Activated CD4-positive, CD25-positive, alpha-beta regulatory T cell (primary cell): ENCODE measurements at regions not wholly inside any gene's neighbourhood (a gene's known extent, or its start where the extent isn't known, plus 50 kb on each side); places are given as distances from the start of the nearest gene placed in this dataset.
"Not testable (repeated sequence)": the region's sequence is repeated elsewhere in the genome, so short reads cannot be mapped to it uniquely, and the experiment has no call there.

Experiments used
- DNase-seq, 4 experiments: peaks; one replicate each; lab custom pipeline; 2025; lab: John Stamatoyannopoulos, UW

GRCh38 chr21:35465741-35466140, 416.6 kb upstream of the RUNX1 start:
- no peak for DNase-seq

DNA sequence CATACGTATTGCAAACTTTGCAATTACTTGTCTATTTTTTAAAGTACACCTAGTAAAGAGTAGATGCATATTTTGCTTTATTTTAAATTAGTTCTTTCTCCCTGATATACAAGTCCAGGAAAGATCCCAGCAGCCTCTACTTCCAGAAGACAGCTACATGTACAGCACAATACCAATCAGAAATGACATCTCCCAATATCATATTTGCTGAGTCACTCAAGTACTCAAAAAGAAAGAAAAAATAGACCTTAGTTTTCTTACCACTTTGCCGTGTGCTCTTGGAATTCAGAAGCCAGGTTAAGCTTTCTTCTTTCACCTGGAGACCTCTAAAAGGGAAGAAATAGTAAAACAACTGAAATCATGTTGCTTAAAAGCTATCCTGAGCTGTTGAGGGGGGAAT, 412.6 kb upstream of the RUNX1 start:
- no peak for DNase-seq

DNA sequence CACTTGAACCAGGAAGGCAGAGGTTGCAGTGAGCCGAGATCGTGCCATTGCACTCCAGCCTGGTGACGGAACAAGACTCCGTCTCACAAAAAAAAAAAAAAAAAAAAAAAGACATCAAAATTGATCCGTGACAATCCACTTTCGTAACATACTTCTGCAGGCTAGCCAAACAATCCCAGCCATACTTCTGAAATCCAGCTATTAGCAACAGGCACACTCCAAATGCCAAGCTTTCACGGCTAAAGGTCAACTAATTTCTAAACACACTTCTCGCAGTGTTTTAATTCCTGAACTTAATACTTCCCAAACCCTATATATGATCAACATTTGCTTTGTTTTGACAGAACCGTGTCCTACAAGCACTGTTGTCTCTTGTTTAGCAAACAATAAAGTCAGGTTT, 411.3 kb upstream of the RUNX1 start:
- no peak for DNase-seq

DNA sequence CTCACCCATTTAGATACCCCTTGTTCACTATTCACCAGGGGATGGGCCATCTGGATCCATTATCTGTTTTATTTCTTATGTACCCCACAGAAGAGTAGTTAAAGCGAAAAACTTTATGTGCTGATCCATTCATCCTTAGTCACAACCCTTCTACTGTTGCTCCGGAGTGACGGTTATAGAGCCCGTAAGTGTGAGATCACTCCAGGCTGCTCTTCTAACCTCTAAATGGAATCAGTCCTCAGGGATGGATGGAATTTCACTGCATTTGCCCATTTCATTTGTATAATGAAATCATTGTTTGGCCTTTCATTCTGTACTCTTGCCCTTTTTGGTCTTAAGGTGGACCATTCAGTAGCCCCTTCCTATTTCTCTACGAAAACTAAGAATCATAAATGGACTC, 409.3 kb upstream of the RUNX1 start:
- DNase-seq, result no peak

DNA sequence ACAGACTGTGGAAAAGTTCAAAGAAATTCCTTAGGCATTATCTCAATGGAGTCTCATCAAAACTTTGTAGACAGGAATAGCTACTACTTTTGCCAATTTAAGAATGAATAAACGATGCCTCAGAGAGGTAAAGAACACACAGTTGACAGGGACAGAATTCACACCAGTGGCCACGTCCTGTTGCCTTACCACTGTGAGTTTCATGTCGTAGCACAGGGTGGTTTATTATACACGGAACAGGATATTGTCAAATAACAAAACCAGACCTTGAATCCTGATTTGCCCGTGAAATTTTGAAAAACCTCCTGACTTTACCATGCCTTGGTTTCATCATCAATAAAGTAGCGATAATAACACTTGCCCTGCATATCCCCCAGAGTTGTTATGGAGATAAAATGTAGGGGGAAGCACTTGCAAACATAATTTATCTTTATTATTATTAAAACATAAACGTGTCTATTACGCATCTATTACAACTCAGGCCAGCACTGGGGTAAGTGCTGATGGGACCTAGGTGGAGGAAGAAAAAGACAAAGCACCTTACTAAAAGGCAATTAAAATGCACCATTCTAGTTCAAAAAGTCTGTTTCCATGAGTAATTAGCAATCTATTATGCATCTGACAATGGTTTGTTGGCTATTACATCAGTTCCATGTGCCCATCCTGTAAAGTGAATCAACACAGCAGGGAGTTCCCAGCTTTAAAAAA, 408.1 kb upstream of the RUNX1 start:
- no peak for DNase-seq

DNA sequence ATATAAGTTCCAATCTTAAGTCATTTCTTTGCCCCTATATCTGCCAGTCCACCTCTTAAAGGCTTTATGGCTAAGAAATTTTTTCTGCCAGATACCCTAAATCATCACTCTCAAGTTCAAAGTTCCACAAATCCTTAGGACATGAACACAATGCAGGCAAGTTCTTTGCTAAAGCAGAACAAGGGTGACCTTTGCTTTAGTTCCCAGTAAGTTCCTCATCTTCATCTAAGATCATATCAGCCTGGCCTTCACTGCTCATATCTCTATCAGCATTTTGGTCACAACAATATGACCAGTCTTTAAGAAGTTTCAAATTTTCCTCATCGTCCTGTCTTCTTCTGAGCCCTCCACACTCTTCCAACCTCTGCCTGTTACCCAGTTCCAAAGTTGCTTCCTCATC, 402.2 kb upstream of the RUNX1 start:
- DNase-seq, result no peak

- DNase-seq, result no peak
These were observed 401.7 kb upstream of the RUNX1 start for GRCh38 chr21:35450830-35451229.

DNA sequence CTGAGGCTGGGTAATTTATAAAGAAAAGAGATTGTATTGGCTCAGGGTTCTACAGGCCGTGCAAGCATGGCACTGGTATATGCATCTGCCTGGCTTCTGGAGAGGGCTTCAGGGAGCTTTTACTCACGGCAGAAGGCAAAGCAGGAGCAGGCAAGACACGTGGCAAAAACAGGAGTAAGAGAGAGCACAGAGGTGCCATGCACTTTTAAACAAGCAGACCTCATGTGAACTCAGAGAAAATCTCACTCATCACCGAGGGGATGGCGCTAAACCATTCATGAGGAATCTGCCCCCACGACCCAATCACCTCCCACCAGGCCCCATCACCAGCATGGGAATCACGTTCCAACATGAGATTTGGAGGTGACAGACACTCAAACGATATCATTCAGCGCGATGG, 400.7 kb upstream of the RUNX1 start:
- no peak for DNase-seq

DNA sequence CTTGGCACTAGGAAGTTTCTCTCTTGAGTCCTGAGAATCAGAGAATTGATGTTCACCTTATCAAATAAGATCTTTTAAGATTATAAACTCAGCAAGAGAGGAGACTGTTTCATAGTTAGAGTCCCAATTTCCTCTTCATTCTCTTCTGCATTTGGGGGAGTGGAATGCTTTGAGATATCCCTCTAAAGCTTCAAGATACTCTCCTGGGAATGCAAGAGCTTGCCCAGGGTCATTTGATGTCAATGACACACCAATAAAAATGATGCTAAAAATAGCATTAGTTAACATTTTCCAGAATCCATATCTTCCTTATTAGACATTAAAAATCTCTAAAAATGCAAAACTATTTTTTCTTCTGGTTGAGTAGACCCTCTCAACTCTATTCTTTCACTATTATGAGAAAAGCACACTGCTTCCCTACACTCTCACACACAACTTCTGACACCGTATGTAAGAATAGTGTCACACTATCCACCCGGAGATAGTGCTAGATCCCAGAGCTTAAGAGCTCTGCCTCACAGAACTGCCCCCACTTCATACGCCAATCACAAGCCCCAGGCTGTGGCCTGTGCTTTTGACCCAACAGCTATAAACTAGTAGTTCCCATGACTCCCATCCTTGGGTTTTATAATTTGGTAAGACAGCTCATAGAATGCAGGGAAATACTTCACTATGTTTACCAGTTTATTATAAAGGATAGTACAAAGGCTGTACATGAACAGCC, 399.9 kb upstream of the RUNX1 start:
- DNase-seq, result no peak

GRCh38 chr21:35444391-35444790, 395.3 kb upstream of the RUNX1 start:
- no peak for DNase-seq

DNA sequence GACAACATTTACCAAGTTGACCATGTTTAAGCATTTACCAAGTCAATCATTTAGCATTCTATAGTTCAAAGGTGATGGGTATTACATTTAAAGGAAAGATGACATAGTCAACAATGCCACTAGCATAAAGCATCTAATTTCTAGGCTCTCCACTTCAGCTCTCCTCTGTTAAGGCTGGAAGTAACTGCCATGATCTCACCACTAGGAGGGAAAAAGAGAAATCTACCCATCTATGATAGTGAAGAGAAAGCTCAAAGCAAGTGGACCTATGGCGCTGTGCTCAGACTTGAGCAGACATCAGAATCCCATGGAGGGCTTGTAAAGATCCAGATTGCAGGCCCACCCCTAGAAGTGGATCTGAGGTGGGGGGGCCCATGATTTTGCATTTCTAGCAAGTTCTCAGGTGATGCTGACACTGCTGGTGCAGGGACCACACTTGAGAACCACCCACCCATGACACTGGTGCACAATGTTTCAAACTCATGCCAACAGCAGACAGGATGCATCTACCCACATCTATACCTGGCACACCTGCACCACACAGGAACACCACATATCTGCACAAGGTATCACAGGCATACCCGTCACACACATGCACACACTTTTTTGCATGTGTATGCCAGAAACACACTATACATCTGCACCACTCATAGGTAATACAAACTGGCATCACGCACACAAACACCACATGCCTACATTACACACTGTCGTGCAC, 392.9 kb upstream of the RUNX1 start:
- DNase-seq, result no peak

GRCh38 chr21:35438643-35439404, 389.7 kb upstream of the RUNX1 start:
- DNase-seq, result no peak

- no peak for DNase-seq
These were observed 388.8 kb upstream of the RUNX1 start for GRCh38 chr21:35437941-35438340.

DNA sequence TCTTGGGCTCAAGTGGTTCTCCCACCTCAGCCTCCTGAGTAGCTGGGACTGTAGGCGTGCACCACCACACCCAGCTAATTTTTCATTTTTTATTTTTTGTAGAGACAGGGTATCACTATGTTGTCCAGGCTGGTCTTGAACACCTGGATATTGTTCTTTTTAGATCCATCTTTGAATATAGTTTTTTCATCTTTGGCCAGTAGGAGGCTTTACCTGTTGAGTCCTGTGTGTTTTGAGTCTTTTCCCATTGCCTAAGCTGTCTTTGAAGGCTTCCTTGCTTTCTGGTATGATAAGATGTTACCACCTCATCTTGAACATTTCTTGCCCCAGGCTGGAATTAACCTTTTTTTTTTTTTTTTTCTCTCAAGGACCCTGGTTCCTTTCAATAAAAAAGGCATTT, 387.8 kb upstream of the RUNX1 start:
- no peak for DNase-seq

DNA sequence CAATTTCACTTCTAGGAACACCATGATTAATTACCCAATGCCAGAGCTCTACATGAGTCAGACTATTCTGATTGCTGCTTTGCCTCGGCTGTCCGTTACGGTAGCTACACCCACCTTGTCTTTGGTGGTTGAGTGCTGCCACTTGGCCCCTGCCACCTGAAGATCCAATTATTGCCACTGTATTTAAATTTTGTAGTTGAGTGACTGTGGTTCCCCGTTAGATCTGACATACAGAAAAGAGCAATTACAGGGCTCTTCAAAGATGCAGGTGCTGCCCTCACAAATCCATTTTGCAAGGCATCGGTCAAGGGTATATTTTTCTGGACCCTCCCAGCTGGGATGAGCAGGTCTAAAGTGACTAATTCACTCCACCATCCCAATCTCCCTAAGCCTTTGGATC, 383.5 kb upstream of the RUNX1 start:
- not testable (repeated sequence) for DNase-seq

GRCh38 chr21:35430260-35430659, 381.2 kb upstream of the RUNX1 start:
- no peak for DNase-seq

DNA sequence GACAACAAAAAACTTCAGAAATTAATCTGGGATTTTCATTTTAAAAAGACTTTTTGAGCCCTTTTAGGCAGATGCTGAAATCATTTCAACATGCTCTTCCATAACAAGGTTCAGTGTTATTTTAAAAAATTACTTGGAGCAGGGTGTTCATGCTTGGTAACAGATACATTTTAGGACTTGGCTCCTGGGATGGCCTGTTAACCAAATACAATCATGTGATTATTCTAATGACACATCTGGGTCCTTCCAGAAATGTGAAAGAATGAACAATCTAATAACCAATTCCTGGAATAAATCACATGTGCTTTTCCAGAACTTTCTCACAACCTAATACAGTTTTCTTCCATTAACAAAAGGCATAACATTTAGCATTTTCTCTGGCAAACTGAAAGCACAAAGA, 379.8 kb upstream of the RUNX1 start:
- no peak for DNase-seq

- no peak for DNase-seq
These were observed 379.4 kb upstream of the RUNX1 start for GRCh38 chr21:35428489-35428888.

GRCh38 chr21:35428001-35428320, 378.9 kb upstream of the RUNX1 start:
- DNase-seq, result no peak

DNA sequence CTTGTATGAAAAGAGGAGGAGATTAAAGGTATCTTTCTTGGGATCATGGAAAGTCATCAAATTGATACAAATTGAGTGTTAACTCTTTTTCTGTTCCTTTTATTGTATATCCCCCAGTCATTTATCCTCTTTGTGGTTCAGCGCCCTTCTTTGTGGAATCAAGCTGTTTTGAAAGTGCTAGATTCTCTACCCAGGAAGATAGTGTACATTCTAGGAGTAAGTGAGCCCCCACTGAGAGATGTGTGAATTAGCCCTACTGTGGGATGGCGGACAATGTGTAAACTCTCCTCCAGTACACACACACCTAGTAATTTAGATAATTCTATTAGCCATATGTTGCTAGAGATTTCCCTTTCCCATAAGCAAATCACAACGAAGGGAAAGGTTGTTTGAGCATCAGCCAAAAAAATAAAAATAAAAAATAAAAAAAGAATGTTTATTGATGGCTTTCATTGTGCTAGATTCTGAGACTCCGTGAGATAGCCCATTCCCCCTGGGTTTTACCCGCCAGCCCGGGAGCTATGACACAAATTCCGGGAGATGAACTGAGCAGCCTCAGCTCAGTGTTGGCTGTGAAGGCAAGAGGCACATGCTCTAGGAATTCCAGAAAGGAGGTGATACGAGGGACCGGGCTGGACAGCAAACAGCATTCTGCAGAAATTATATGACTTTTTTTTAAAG, 378.4 kb upstream of the RUNX1 start:
- no peak for DNase-seq

- no peak for DNase-seq
These were observed 377.8 kb upstream of the RUNX1 start for GRCh38 chr21:35426897-35427296.

GRCh38 chr21:35426469-35426868, 377.4 kb upstream of the RUNX1 start:
- DNase-seq, result no peak
